ENCODE measurements at regions not wholly inside any gene's neighbourhood (a gene's known extent, or its start where the extent isn't known, plus 50 kb on each side); places are given as distances from the start of the nearest gene placed in this dataset.

GRCh38 chr7:115478426-115478825 is 552.1 kb downstream of the TFEC start:
- H3K27ac Mint-ChIP-seq = no peak overlapping the region
- H3K4me3 Mint-ChIP-seq = peak overlapping the region in 1 of 2 donors; percentile 37
- DNase-seq (no peak), ATAC-seq (replicated peaks in 1 of 2) (no peak)
- peaks cover 8% of the 10 kb centered on the region for H3K4me1 Mint-ChIP-seq (ENCODE audit: low read depth)
- no peaks in the 10 kb centered on the region for H3K36me3 Mint-ChIP-seq (ENCODE audit: insufficient read depth in 2 of 2)
- H3K27me3 Mint-ChIP-seq (ENCODE audit: low read depth) = peaks cover 54% of the 10 kb centered on the region
- no peaks in the 10 kb centered on the region for H3K9me3 Mint-ChIP-seq

- no peaks in the 10 kb centered on the region for H3K9me3 Mint-ChIP-seq
- DNase-seq (no peak), ATAC-seq (replicated peaks in 1 of 2) (peak in 1 of 2 donors; percentile 41)
- H3K27me3 Mint-ChIP-seq (ENCODE audit: low read depth) = peaks cover 54% of the 10 kb centered on the region
- no peaks in the 10 kb centered on the region for H3K36me3 Mint-ChIP-seq (ENCODE audit: insufficient read depth in 2 of 2)
- H3K4me1 Mint-ChIP-seq (ENCODE audit: low read depth) = peaks cover 8% of the 10 kb centered on the region
- no peak overlapping the region for H3K27ac Mint-ChIP-seq
- H3K4me3 Mint-ChIP-seq = peak overlapping the region; percentile 80 to 93
Measured at GRCh38 chr7:115477193-115477651, 553.3 kb downstream of the TFEC start.

GRCh38 chr7:115476671-115477181 is 553.8 kb downstream of the TFEC start:
- H3K9me3 Mint-ChIP-seq = no peaks in the 10 kb centered on the region
- H3K36me3 Mint-ChIP-seq (ENCODE audit: insufficient read depth in 2 of 2) = no peaks in the 10 kb centered on the region
- H3K27ac Mint-ChIP-seq = no peak overlapping the region
- no peak for ATAC-seq (replicated peaks in 1 of 2)
- DNase-seq = no peak
- peaks cover 54% of the 10 kb centered on the region for H3K27me3 Mint-ChIP-seq (ENCODE audit: low read depth)
- peaks cover 8% of the 10 kb centered on the region for H3K4me1 Mint-ChIP-seq (ENCODE audit: low read depth)
- peak overlapping the region; percentile 80 to 93 for H3K4me3 Mint-ChIP-seq

- DNase-seq = no peak
- peak overlapping the region; percentile 7 to 21 for H3K4me3 Mint-ChIP-seq
- H3K9me3 Mint-ChIP-seq = no peaks in the 10 kb centered on the region
- H3K27ac Mint-ChIP-seq = no peak overlapping the region
- H3K36me3 Mint-ChIP-seq (ENCODE audit: insufficient read depth in 2 of 2) = no peaks in the 10 kb centered on the region
- ATAC-seq (replicated peaks in 1 of 2) = peak in 1 of 2 donors; percentile 41
- peaks cover 8% of the 10 kb centered on the region for H3K4me1 Mint-ChIP-seq (ENCODE audit: low read depth)
- peaks cover 54% of the 10 kb centered on the region for H3K27me3 Mint-ChIP-seq (ENCODE audit: low read depth)
Measured at GRCh38 chr7:115475761-115476385, 554.0 kb downstream of the MDFIC start.

GRCh38 chr7:115475206-115475605 is 553.3 kb downstream of the MDFIC start:
- Mint-ChIP-seq H3K27ac (no peak overlapping the region), H3K27me3 (ENCODE audit: low read depth) (peaks cover 51% of the 10 kb centered on the region), H3K36me3 (ENCODE audit: insufficient read depth in 2 of 2) (no peaks in the 10 kb centered on the region), H3K9me3 (no peaks in the 10 kb centered on the region), H3K4me1 (ENCODE audit: low read depth) (peaks cover 8% of the 10 kb centered on the region), H3K4me3 (no peak overlapping the region)
- DNase-seq (no peak), ATAC-seq (replicated peaks in 1 of 2) (no peak)

GRCh38 chr7:115474137-115474536 is 552.2 kb downstream of the MDFIC start:
- Mint-ChIP-seq H3K27ac (no peak overlapping the region), H3K27me3 (ENCODE audit: low read depth) (peaks cover 40% of the 10 kb centered on the region), H3K4me3 (no peak overlapping the region), H3K4me1 (ENCODE audit: low read depth) (peaks cover 8% of the 10 kb centered on the region), H3K36me3 (ENCODE audit: insufficient read depth in 2 of 2) (no peaks in the 10 kb centered on the region), H3K9me3 (no peaks in the 10 kb centered on the region)
- ATAC-seq (replicated peaks in 1 of 2) (no peak), DNase-seq (no peak)

- no peaks in the 10 kb centered on the region for H3K36me3 Mint-ChIP-seq (ENCODE audit: insufficient read depth in 2 of 2)
- DNase-seq (no peak), ATAC-seq (replicated peaks in 1 of 2) (no peak)
- peaks cover 20% of the 10 kb centered on the region for H3K27me3 Mint-ChIP-seq (ENCODE audit: low read depth)
- no peak overlapping the region for H3K4me3 Mint-ChIP-seq
- H3K27ac Mint-ChIP-seq = no peak overlapping the region
- peaks cover 4% of the 10 kb centered on the region for H3K4me1 Mint-ChIP-seq (ENCODE audit: low read depth)
- no peaks in the 10 kb centered on the region for H3K9me3 Mint-ChIP-seq
Measured at GRCh38 chr7:115471891-115472290, 550.0 kb downstream of the MDFIC start.

- Mint-ChIP-seq H3K27me3 (ENCODE audit: low read depth) (peaks cover 8% of the 10 kb centered on the region), H3K36me3 (ENCODE audit: insufficient read depth in 2 of 2) (no peaks in the 10 kb centered on the region), H3K9me3 (no peaks in the 10 kb centered on the region), H3K4me1 (ENCODE audit: low read depth) (no peaks in the 10 kb centered on the region), H3K4me3 (no peak overlapping the region), H3K27ac (no peak overlapping the region)
- ATAC-seq (replicated peaks in 1 of 2) = peak; percentile 23 to 29
- no peak for DNase-seq
Measured at GRCh38 chr7:115462301-115463015, 540.6 kb downstream of the MDFIC start.

- no peaks in the 10 kb centered on the region for H3K4me1 Mint-ChIP-seq (ENCODE audit: low read depth)
- H3K27ac Mint-ChIP-seq = no peak overlapping the region
- no peaks in the 10 kb centered on the region for H3K27me3 Mint-ChIP-seq (ENCODE audit: low read depth)
- no peak overlapping the region for H3K4me3 Mint-ChIP-seq
- no peaks in the 10 kb centered on the region for H3K36me3 Mint-ChIP-seq (ENCODE audit: insufficient read depth in 2 of 2)
- DNase-seq = no peak
- no peak for ATAC-seq (replicated peaks in 1 of 2)
- H3K9me3 Mint-ChIP-seq = peaks cover 0 to 2% of the 10 kb centered on the region in 2 donors
Measured at GRCh38 chr7:115449689-115450088, 527.8 kb downstream of the MDFIC start.

GRCh38 chr7:115447495-115447894 is 525.6 kb downstream of the MDFIC start:
- Mint-ChIP-seq H3K9me3 (peaks cover 0 to 2% of the 10 kb centered on the region in 2 donors), H3K27me3 (ENCODE audit: low read depth) (no peaks in the 10 kb centered on the region), H3K36me3 (ENCODE audit: insufficient read depth in 2 of 2) (no peaks in the 10 kb centered on the region), H3K4me1 (ENCODE audit: low read depth) (no peaks in the 10 kb centered on the region), H3K27ac (no peak overlapping the region), H3K4me3 (no peak overlapping the region)
- no peak for ATAC-seq (replicated peaks in 1 of 2)
- DNase-seq = no peak

- H3K36me3 Mint-ChIP-seq (ENCODE audit: insufficient read depth in 2 of 2) = no peaks in the 10 kb centered on the region
- no peak for DNase-seq
- ATAC-seq (replicated peaks in 1 of 2) = no peak
- H3K9me3 Mint-ChIP-seq = no peaks in the 10 kb centered on the region
- no peak overlapping the region for H3K4me3 Mint-ChIP-seq
- H3K4me1 Mint-ChIP-seq (ENCODE audit: low read depth) = no peaks in the 10 kb centered on the region
- no peak overlapping the region for H3K27ac Mint-ChIP-seq
- peaks cover 5% of the 10 kb centered on the region for H3K27me3 Mint-ChIP-seq (ENCODE audit: low read depth)
Measured at GRCh38 chr7:115441033-115441432, 519.1 kb downstream of the MDFIC start.

- peaks cover 0 to 2% of the 10 kb centered on the region in 2 donors for H3K9me3 Mint-ChIP-seq
- ATAC-seq (replicated peaks in 1 of 2) (no peak), DNase-seq (no peak)
- no peak overlapping the region for H3K4me3 Mint-ChIP-seq
- H3K4me1 Mint-ChIP-seq (ENCODE audit: low read depth) = no peaks in the 10 kb centered on the region
- no peak overlapping the region for H3K27ac Mint-ChIP-seq
- H3K36me3 Mint-ChIP-seq (ENCODE audit: insufficient read depth in 2 of 2) = no peaks in the 10 kb centered on the region
- no peaks in the 10 kb centered on the region for H3K27me3 Mint-ChIP-seq (ENCODE audit: low read depth)
Measured at GRCh38 chr7:115435178-115435577, 513.3 kb downstream of the MDFIC start.

GRCh38 chr7:115429918-115430317 is 508.0 kb downstream of the MDFIC start:
- Mint-ChIP-seq H3K4me3 (no peak overlapping the region), H3K36me3 (ENCODE audit: insufficient read depth in 2 of 2) (no peaks in the 10 kb centered on the region), H3K9me3 (peaks cover 1 to 2% of the 10 kb centered on the region in 2 donors), H3K27ac (no peak overlapping the region), H3K27me3 (ENCODE audit: low read depth) (no peaks in the 10 kb centered on the region), H3K4me1 (ENCODE audit: low read depth) (no peaks in the 10 kb centered on the region)
- DNase-seq (no peak), ATAC-seq (replicated peaks in 1 of 2) (no peak)
